ENCODE measurements at regions not wholly inside any gene's neighbourhood (a gene's known extent, or its start where the extent isn't known, plus 50 kb on each side); places are given as distances from the start of the nearest gene placed in this dataset.
"Not testable (repeated sequence)": the region's sequence is repeated elsewhere in the genome, so short reads cannot be mapped to it uniquely, and the experiment has no call there.

- TF ChIP-seq CTCF (IDR thresholded peaks at IDR 0.05; ENCODE audit: control extremely low read depth, extremely low read depth, low read depth, missing control alignments): no peak
- DNase-seq (ENCODE audit: extremely low spot score): no peak
- CTCF ChIA-PET: interaction anchor here (0.8 kb wide), 1 partner anchor 13 kb away, joined by 3 read pairs; no protein-coding TSS in a partner anchor
- POLR2A ChIA-PET: no interaction called here
These were observed 231.9 kb downstream of the NDUFS4 start for GRCh38 chr5:53792338-53792737.

GRCh38 chr5:53799644-53800043 lies 239.2 kb downstream of the NDUFS4 start:
- CTCF ChIA-PET: interaction anchor here (1.0 to 1.2 kb wide), 2 partner anchors 15 to 17 kb away, joined by 3 read pairs; no protein-coding TSS in a partner anchor
- DNase-seq (ENCODE audit: extremely low spot score); POLR2A ChIA-PET: not testable (repeated sequence)

GRCh38 chr5:53808392-53808791 lies 248.0 kb downstream of the NDUFS4 start:
- DNase-seq (ENCODE audit: extremely low spot score); POLR2A ChIA-PET; CTCF ChIA-PET: not testable (repeated sequence)

DNA sequence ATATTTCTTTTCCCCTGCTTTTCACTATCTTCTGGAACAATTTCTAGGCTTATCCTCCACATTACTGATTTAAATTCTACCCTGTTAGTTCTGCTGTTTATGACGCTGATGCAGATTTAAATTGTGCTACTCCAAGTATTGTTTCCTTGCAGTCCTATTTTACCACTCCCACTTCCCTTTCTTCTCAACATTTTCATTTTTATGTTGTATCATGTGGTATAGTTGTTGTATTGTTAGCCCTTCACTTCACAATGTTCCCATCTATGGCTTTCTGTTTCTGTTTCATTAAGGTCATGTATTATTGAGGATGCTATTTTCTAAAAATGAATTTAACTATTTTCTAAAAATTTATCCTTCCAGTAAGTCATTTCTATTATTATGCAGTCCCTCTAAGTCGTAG lies 254.4 kb downstream of the NDUFS4 start:
- CTCF ChIA-PET: no interaction called here

GRCh38 chr5:53815471-53815870 lies 255.0 kb downstream of the NDUFS4 start:
- POLR2A ChIA-PET: no interaction called here
- CTCF ChIA-PET: no interaction called here
- DNase-seq (ENCODE audit: extremely low spot score): no peak

More for the DNA sequence above, 254.4 kb downstream of the NDUFS4 start:
- POLR2A ChIA-PET: no interaction called here
- DNase-seq (ENCODE audit: extremely low spot score): no peak
- TF ChIP-seq CTCF (IDR thresholded peaks at IDR 0.05; ENCODE audit: control extremely low read depth, extremely low read depth, low read depth, missing control alignments): no peak

DNA sequence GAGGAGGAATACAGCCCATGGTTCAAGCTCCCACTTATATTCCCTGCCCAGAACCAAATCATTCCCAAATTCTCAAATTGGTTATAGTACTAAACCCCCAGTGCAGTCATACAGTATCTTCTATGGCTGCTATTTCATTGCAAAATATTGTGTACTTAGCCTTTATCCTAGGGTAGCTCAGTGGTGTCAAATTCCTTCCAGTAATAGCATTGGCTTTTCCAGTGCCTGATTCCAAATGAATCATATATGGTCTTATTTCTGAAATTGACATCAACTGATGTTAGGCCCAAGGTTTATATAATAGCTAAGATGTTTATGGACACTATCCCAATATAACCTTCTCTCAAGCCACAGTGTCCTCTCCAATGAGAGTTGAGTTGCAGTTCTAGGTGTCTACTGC lies 256.7 kb downstream of the NDUFS4 start:
- ChIA-PET CTCF (interaction anchor here (0.8 to 1.3 kb wide), 3 partner anchors 9 to 18 kb away, joined by 3 to 4 read pairs (median 3); no protein-coding TSS in a partner anchor), POLR2A (no interaction called here)
- no peak for DNase-seq (ENCODE audit: extremely low spot score)
- TF ChIP-seq CTCF (IDR thresholded peaks at IDR 0.05; ENCODE audit: control extremely low read depth, extremely low read depth, low read depth, missing control alignments): no peak

More at GRCh38 chr5:53815471-53815870, 255.0 kb downstream of the NDUFS4 start:
- TF ChIP-seq CTCF (IDR thresholded peaks at IDR 0.05; ENCODE audit: control extremely low read depth, extremely low read depth, low read depth, missing control alignments): no peak

DNA sequence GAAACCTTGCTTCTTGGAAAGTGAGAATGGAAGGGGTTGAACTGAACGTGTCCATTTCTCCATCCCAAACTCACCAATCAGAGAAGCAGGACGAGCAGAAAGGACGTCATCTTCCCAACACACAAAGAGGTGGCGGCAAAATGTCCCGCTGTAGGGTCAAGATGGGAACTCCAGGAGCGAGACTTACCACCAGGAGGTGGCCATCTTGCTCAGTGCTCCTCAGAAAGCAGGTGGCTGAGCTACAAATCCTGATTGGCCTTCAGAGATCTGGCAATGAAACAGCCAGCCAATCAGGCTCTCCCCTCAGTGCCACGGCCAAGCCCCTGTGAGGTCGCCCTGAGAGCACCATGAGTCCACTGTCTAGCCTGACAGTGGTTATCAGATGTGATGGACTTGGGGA lies 259.0 kb downstream of the NDUFS4 start:
- no peak for DNase-seq (ENCODE audit: extremely low spot score)

More for the DNA sequence above, 259.0 kb downstream of the NDUFS4 start:
- no peak for TF ChIP-seq CTCF (IDR thresholded peaks at IDR 0.05; ENCODE audit: control extremely low read depth, extremely low read depth, low read depth, missing control alignments)
- ChIA-PET CTCF (no interaction called here), POLR2A (no interaction called here)
